GM18502 (cell line): ENCODE measurements at regions not wholly inside any gene's neighbourhood (a gene's known extent, or its start where the extent isn't known, plus 50 kb on each side); places are given as distances from the start of the nearest gene placed in this dataset.
A peak's percentile ranks its signal among the peaks of the same experiment; 100 is the strongest.

Experiments
- ATAC-seq: cut with Tn5 transposase; IDR thresholded peaks from one replicate; pipeline ENCODE4 v1.9.1; 2021; ENCODE audit warnings: mild to moderate bottlenecking; ENCODE audit not compliant: unreplicated experiment, poor library complexity

DNA sequence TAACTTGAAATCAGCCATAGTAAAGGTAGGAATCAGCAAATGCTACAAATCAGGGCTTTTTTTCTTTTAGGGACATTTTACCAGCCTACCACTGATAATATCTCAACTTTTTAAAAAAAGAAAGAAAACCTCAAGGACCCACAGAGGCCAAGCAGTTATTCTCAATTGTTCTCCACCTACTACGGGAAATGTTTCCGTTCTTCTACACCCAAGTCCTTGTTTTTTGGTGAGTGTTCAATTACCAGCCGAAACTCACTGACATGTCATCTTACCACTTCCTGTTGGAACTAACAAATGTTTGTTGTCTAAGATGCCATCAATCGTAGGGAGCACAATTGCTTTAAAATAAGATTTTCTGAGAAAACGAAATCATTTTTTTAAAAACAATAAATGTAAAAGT lies 50.2 kb upstream of the CDK1 start:
- no peak for ATAC-seq

DNA sequence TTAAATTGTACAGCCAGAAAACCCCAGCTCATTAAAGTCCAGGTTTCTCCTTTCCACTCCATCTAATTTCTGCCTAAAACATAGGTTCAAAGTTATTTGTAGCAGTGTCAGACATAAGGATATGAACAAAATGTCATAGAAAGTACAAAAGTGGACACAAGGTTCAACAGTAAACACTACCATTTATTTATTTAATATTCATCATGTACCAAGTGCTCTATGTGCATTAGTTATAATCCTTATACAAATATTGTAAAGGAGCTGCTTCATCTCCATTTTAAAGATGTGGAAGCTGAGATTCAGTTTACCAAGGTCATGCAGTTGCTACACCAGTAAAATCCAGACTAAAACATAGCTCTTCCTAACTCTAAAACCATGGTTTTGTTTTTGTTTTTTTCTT lies 52.0 kb upstream of the CDK1 start:
- no peak for ATAC-seq

DNA sequence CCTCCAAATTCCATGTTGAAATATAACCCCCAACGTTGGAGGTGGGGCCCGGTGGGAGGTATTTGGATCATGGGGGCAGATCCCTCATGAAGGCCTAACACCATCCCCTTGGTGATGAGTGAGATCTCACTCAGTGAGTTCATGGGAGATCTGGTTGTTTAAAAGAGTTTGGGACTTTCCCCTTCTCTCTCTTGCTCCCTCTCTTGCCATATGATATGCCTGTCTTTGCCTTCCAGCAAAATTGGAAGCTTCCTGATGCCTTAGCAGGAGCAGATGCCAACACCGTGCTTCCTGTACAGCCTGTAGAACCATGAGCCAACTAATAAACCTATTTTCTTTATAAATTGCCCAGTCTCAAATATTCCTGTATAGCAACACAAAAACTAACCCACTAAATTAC lies 55.7 kb upstream of the CDK1 start:
- ATAC-seq, result no peak

DNA sequence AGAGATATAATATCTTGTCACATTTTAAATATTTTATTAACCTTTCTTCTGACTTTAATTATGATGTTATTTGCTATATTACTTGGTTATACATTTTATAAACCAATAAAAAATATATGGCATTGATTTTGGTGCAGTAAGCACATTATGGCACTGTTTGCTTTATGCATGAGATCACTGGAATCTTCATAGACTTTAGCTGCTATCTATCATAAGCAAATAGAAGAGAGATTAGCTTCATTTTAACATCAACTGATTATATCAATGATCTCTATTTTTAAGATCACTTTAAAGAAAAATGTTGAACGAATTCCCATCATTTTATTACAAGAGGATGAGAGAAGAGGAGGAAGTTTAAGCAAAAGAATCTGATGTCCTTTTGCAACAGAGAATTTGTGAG lies 58.6 kb upstream of the CDK1 start:
- no peak for ATAC-seq

DNA sequence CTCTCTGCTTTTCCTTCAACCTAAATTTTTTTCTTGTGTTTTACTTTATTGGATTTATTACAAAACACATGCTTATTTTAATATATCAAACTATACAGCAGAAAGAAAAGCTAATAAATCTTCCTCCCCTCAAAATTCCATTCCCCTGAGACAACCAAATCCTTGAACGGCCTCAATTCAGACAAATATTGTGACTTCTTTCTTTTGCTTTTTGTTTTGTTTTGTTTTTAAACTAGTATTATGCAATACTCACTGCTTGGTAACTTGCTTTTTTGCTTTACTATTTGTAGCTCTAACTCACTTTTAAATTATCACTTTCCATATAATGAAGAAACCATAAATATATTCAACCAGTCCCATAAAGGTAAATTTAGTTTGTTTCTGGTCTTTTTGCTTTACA lies 59.4 kb upstream of the CDK1 start:
- no peak for ATAC-seq

DNA sequence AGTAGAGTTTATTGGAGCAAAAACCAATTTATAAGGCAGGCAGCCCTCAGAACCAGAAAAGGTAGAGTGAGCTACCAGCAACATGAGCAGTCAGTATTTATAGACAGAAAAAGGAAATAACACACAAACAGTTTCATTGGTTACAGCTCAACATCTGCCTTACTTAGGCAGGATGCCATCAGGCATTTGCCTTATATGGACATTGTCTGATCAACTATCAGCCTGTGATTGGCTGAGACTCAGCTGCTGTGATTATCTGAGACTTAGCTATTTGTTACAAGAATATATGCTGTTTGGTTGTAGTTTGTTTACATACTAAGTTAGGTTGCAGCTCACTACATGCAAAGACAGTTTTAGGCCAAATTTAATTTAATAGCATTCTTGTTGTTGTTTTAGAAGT lies 60.4 kb upstream of the CDK1 start:
- peak; percentile 89 for ATAC-seq

DNA sequence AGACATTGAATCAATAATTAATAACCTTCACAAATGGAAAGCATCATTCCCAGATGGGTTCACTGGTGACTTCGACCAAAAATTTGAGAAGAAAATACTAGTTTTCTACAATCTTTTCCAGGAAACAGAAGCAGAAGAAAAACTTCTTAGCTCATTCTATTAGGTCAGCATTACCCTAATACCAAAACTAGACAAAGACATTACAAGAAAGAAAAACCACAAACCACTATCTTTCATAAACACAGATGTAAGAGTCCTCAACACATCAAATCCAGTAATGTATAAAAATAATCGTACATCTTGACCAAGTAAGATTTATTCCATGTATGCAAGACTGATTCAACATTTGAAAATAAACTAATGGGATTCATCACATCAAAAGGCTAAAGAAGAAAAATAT lies 64.0 kb upstream of the CDK1 start:
- peak; percentile 56 for ATAC-seq

DNA sequence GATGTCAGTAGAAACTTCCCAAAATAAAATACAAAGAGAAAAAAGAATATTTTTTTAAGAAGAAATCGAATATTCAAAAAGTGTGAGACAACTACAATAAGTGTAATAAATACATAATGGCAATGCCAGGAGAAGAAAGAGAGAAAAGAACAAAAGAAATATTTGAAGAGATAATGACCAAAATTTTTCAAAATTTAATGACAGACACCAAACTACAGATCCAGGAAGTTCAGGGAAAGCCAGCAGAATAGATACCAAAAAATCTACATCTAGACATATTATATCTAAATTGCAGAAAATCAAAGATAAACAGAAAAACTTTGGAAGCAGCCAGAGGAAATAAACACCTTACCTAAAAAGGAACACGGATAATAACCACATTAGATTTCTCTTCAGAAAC lies 66.8 kb upstream of the CDK1 start:
- no peak for ATAC-seq

DNA sequence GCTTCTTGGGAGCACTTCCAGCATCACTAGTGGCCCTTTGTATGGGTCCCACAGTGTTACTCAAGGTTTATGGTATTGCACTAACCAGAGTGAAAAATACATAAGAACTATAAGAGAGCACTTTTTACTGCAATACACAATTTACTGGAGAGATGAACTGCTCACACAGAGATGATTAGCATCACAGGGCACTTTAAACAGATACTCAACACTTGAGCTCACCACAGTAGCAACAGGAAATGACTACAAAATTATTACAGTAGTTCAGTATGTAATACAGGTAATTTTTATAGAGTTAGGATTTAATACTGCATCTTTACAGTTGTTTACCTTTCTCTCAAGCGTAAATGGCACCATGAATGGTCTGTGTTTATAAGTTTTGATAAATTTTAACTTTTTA lies 68.2 kb upstream of the CDK1 start:
- no peak for ATAC-seq

DNA sequence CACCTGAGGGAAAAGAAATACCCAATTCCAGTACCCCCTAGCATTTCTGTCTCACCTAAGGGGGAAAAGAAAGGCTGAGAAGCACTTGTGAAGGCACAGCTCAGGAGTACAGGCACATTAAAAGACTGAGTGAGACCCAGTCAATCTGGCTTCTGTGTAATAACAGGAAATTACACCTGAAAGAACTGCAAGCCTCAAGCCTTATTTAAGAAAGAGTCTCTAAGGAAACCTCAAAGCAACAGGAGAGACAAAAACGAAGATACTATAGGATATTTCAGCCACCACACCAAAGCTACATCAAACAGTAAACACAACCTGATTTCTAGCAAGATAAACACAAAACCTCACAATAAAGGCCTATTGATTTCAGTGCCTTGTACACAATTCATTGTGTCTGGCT lies 69.6 kb upstream of the CDK1 start:
- no peak for ATAC-seq

DNA sequence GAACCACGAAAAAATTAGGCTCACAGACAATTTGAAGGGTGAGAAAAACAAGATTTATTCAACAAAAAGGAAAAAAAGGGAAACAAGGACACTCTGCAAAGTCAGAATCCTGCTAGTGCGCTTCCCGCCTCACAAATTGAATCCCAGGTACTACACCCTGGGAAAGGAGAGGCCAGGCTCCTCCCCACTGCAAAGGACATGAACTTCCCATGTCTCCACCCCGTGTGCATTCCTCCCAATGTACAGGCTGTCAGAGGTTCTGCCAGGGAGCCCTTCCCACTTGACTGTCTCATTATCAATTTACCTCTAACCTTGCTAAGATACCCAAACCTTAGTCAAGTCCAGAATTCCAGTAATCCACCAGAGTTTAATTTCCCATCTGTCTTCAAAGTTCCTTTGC lies 70.4 kb upstream of the CDK1 start:
- no peak for ATAC-seq

DNA sequence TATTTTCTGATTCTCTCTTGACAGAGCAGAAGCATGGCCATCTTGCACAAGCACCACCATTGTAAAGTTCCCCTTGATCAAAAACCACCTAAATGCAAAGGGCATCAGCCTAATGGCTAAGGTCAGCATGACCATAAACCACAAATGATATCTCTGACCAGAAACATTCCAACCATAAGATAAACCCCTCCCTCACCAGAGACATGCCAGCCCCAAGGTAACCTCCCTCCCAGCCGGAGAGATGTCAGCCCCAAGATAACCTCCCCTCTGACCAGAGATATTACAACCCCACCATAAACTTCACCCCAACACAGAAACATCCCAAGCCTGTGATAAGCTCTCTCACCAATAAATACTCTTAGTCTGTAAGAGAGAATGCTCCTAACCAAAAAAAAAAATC lies 72.1 kb upstream of the CDK1 start:
- ATAC-seq, result no peak

DNA sequence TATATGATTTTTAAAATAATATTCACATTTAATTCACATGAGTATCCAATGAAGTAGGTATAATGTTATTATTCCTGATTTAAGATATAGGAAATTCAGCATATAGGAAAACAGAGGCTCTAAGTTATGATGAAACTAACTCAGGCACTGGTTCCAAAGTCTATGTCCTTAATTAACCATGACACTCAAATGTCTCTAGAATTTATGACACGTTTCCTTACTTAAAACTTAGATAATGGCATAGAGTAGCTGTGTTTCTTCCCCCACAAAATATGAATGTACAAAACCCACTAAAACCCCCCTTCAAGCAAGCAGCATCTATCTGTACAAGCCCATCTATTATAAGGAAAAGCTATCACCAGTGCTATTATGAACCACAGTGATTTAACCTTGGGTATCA lies 72.9 kb upstream of the CDK1 start:
- ATAC-seq, result no peak

DNA sequence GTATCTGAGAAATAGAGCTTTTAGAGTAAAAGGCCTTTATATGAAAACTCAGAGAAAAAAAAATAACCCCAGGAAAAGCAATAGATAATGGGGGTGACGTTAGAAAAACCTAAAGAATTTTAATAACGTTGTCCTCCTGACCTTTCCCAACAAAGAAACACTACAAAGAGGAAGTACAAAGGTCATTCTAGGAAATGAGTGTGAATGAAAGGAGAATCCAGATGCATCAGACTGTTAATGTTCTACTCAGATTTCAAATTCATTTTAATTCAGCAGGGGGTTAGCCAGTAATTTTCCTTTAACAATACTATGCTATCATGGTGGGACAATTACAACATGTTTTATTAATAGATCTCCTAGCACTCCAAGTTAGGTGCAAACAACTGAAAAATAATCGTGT lies 73.8 kb upstream of the CDK1 start:
- ATAC-seq, result no peak

DNA sequence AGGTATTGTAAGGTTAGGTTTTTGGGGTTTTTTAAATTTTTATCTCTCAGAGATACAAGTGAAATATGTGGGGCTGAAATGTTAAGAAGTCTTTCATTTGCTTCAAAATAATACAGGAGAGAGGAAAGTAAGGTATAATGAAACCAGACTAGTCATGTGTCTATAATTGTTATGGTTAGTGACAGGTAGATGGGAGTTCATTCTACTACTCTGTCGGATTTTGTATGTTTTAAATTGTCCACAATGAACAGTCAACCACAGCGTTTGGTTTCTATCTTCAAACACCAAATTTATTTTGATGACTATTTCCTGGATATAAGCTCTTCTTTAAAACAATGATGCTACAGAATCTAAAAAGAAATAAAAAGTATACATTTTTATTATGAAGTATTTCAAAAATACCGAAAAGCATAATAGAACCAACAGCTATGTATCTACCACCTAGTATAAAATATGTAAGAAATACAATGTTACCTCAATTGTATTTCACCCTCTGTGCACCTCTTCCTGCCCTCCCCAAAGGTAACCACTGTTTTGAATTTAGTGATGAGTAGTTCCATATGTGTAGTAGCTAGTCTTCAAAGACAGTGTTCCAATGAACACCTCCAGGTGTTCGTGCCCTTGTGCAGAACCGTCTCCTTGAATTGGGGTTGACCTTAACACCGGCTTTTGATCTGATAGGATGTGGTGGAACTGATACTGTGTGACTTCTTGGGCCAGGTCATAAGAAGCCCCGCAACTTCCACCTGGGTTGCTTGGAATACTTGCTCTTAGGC lies 74.8 kb upstream of the CDK1 start:
- ATAC-seq, result no peak

DNA sequence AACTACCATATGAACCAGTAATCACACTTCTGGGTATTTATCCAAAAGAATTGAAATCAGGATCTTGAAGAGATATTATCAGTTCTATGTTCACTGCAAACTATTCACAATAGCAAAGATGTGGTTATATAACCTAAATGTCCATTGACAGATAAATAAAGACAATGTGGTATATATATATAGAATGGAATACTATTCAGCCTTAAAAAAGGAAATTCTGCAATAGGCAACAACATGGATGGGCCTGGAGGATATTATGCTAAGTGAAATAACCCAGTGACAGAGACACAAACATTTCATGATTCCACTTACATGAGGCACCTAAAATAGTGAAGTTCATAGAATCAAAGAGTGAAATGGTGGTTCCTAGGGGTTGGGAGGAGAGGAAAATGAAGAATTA lies 90.6 kb upstream of the CDK1 start:
- no peak for ATAC-seq

DNA sequence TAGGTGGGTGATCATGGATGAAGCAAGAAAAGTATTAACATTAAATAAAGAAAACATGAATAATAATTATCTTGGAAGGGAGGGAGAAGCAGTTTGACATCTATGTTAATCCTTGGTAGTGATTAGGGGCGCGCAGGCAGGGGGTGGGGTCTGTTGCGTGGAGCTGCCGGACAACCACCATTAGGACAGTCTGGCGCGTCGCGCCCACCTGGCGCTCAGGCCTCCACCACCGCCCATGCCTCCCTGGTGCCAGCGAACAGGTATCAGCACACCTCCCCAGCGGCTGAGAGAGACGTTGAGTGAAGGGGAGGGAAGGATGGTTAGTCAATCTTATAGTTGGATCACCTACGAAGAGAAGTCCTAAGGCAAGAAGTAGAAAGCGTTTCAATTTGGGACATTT lies 94.2 kb upstream of the CDK1 start:
- no peak for ATAC-seq

DNA sequence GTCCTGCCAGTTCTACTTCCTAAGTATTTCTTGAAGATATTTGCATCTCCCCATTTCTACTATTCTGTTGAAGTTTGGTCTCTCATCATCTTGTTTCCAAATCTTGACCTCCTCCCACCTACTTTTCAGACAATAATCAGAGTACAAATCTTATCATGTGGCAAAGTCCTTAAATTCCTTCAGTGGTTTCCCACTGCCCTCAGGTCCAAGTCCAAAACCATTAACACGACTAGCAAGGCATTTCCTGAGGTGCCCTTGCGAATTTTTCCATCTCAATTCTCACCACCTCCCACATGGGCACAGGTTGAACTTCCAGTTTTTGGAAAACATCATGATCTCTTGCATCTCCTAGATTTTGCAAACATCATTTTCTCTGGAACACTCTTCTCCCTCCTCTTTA lies 97.2 kb upstream of the CDK1 start:
- no peak for ATAC-seq

DNA sequence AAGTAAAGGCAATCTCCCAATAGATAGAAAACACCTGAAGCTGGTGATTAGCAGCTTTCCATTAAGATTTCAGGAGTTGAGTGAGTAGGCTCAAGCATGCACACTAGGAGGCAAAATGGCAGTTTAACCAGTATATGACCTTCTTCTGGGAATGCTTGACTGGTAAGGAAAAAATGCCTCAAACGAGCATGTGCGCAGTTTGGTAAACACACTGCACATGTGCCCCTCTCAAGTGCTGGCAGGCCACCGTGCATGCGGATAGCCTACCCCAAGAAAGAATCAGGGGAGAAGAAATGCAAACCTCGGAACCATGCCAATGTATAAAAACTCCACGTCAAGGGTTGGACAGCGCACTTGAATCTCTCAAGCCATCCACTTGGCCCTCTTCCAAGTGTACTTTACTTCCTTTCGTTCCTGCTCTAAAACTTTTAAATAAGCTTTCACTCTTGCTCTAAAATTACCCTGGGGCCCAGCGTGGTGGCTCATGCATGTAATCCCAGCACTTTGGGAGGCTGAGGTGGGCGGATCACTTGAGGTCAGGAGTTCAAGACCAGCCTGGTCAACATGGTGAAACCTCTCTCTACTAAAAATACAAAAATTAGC lies 98.8 kb upstream of the CDK1 start:
- no peak for ATAC-seq

DNA sequence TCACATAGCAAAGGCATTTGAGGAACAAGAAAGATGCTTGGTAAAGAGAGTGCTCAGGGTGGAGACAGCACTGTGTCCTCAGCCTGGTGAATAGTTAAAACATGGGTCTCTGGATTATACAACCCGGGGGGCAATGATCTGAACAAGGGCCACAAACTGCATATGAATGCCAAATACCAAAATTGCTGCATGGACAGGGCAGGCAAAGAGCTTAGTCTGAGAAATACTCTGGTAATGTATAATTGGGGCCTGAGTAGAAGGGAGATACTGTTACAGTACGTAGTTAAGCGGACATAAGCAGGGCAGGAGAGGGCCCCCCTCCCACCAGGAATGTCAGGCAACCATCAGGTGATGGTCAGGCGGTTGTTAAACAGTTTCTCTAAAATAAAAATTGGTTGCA lies 99.3 kb upstream of the CDK1 start:
- ATAC-seq, result no peak

DNA sequence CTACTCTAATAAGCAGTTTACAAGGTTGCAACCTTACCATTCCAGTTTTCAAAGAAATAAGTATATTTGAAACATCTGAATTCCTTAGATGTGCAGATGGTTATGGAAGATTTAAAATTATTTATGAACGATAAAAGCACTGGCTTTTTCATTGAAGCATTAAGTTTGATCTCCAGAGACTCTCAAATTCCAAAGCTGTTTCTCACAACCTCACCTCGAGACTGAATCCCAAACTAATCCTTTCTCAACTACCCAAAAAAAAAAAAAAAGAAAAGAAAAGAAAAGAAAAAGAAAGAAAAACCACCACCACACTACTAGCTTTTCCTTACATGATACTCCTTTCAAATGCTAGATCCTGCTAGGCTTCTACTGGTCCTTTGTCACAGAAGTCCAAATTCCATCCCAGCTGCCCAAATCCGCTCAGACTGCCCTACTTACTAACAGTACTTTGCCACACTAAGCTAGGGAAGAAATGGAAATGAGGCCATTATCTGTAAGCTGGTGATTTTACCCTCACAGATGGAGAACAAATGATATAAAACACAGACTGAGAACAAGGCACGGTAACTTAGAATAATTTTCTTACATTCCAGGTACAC lies 100.6 kb upstream of the CDK1 start:
- ATAC-seq, result no peak

DNA sequence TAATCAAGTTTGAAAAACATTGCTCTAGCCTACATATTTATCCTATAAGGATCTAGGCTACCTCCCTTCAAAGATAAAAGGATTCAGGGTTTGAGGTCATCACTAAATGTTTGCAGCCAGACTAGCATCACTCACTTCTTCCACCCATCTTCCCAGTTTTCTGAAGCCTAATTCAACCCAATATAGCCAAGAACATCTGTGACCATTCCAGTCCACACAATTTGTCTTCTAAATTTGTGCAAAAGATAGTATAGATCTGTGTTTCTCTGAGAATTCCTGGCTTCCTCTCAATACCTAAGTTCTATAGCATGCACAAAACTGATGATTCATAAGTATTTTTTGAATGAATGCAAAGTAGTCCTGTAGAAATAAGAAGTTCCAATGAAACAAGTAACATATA lies 103.0 kb upstream of the CDK1 start:
- ATAC-seq, result no peak
